GM21825 (cell line): ENCODE measurements at regions not wholly inside any gene's neighbourhood (a gene's known extent, or its start where the extent isn't known, plus 50 kb on each side); places are given as distances from the start of the nearest gene placed in this dataset.
"Not testable (repeated sequence)": the region's sequence is repeated elsewhere in the genome, so short reads cannot be mapped to it uniquely, and the experiment has no call there.

Experiments used
- ATAC-seq: cut with Tn5 transposase; IDR thresholded peaks from one replicate; pipeline ENCODE4 v1.9.1; 2021; ENCODE audit warnings: mild to moderate bottlenecking, moderate library complexity; ENCODE audit not compliant: unreplicated experiment

GRCh38 chr19:30955112-30956104 is 393.8 kb downstream of the TSHZ3 start:
- ATAC-seq, result no peak

GRCh38 chr19:30944276-30944932 is 404.8 kb downstream of the TSHZ3 start:
- not testable (repeated sequence) for ATAC-seq

GRCh38 chr19:30943101-30943843 is 406.0 kb downstream of the TSHZ3 start:
- ATAC-seq, result no peak

GRCh38 chr19:30942636-30943035 is 406.6 kb downstream of the TSHZ3 start:
- ATAC-seq, result no peak

GRCh38 chr19:30941591-30941990 is 407.6 kb downstream of the TSHZ3 start:
- no peak for ATAC-seq

- no peak for ATAC-seq
Measured at GRCh38 chr19:30936276-30936675, 413.0 kb downstream of the TSHZ3 start.

GRCh38 chr19:30935146-30935545 is 414.1 kb downstream of the TSHZ3 start:
- no peak for ATAC-seq

GRCh38 chr19:30933454-30933853 is 415.8 kb downstream of the TSHZ3 start:
- not testable (repeated sequence) for ATAC-seq

- ATAC-seq, result no peak
Measured at GRCh38 chr19:30932854-30933253, 416.4 kb downstream of the TSHZ3 start.

GRCh38 chr19:30930941-30931706 is 418.1 kb downstream of the TSHZ3 start:
- no peak for ATAC-seq

- ATAC-seq, result no peak
Measured at GRCh38 chr19:30927705-30928104, 421.5 kb downstream of the TSHZ3 start.

GRCh38 chr19:30924670-30925069 is 424.6 kb downstream of the TSHZ3 start:
- no peak for ATAC-seq

GRCh38 chr19:30924069-30924636 is 425.1 kb downstream of the TSHZ3 start:
- ATAC-seq, result no peak

GRCh38 chr19:30923621-30924020 is 425.6 kb downstream of the TSHZ3 start:
- ATAC-seq, result no peak

GRCh38 chr19:30923096-30923495 is 426.1 kb downstream of the TSHZ3 start:
- ATAC-seq, result no peak

- no peak for ATAC-seq
Measured at GRCh38 chr19:30920222-30920621, 429.0 kb downstream of the TSHZ3 start.

GRCh38 chr19:30919737-30920136 is 429.5 kb downstream of the TSHZ3 start:
- ATAC-seq, result no peak

GRCh38 chr19:30916238-30916637 is 433.0 kb downstream of the TSHZ3 start:
- ATAC-seq, result no peak

GRCh38 chr19:30911491-30911890 is 437.7 kb downstream of the TSHZ3 start:
- ATAC-seq, result no peak
